ENCODE measurements at regions not wholly inside any gene's neighbourhood (a gene's known extent, or its start where the extent isn't known, plus 50 kb on each side); places are given as distances from the start of the nearest gene placed in this dataset.

- ATAC-seq, result no peak
- no peak for TF ChIP-seq ARNTL (CRISPR knock-in tag; IDR thresholded peaks at IDR 0.05; ENCODE audit: borderline replicate concordance, low read depth)
- no peak for TF ChIP-seq POU6F1 (CRISPR knock-in tag; IDR thresholded peaks at IDR 0.05; ENCODE audit: borderline replicate concordance, low read depth)
- TF ChIP-seq ZFP30 (CRISPR knock-in tag; IDR thresholded peaks at IDR 0.05), result no peak
- no peak for TF ChIP-seq ZNF565 (CRISPR knock-in tag; conservative IDR thresholded peaks at IDR 0.05; ENCODE audit: low read depth)
- no peak for TF ChIP-seq PPARA (CRISPR knock-in tag; IDR thresholded peaks at IDR 0.05; ENCODE audit: borderline replicate concordance)
- TF ChIP-seq ZFP3 (CRISPR knock-in tag; IDR thresholded peaks at IDR 0.05), result no peak
- no peak for TF ChIP-seq ZNF8 (CRISPR knock-in tag; IDR thresholded peaks at IDR 0.05)
Measured at GRCh38 chr1:213820362-213821149, 167.2 kb upstream of the PROX1 start.

GRCh38 chr1:213821175-213821942, 166.4 kb upstream of the PROX1 start:
- TF ChIP-seq OSR1 (CRISPR knock-in tag; IDR thresholded peaks at IDR 0.05) (no peak), ESRRG (CRISPR knock-in tag; IDR thresholded peaks at IDR 0.05) (no peak), PATZ1 (CRISPR knock-in tag; IDR thresholded peaks at IDR 0.05; ENCODE audit: borderline replicate concordance) (no peak), CSDC2 (CRISPR knock-in tag; IDR thresholded peaks at IDR 0.05) (no peak), ARNTL (CRISPR knock-in tag; IDR thresholded peaks at IDR 0.05; ENCODE audit: borderline replicate concordance, low read depth) (no peak), ZNF70 (CRISPR knock-in tag; IDR thresholded peaks at IDR 0.05) (no peak)

GRCh38 chr1:213821943-213822334, 165.8 kb upstream of the PROX1 start:
- TF ChIP-seq ZNF8 (CRISPR knock-in tag; IDR thresholded peaks at IDR 0.05) (no peak), ISL1 (CRISPR knock-in tag; IDR thresholded peaks at IDR 0.05) (no peak), POU6F1 (CRISPR knock-in tag; IDR thresholded peaks at IDR 0.05; ENCODE audit: borderline replicate concordance, low read depth) (no peak), ESRRG (CRISPR knock-in tag; IDR thresholded peaks at IDR 0.05) (no peak), GLIS3 (CRISPR knock-in tag; IDR thresholded peaks at IDR 0.05) (no peak)
- ATAC-seq, result no peak

More at GRCh38 chr1:213821175-213821942, 166.4 kb upstream of the PROX1 start:
- no peak for ATAC-seq

- no peak for ATAC-seq
- TF ChIP-seq CSDC2 (CRISPR knock-in tag; IDR thresholded peaks at IDR 0.05) (no peak), GLIS3 (CRISPR knock-in tag; IDR thresholded peaks at IDR 0.05) (no peak), ZC3H10 (CRISPR knock-in tag; IDR thresholded peaks at IDR 0.05) (no peak), ZFP3 (CRISPR knock-in tag; IDR thresholded peaks at IDR 0.05) (no peak), OSR1 (CRISPR knock-in tag; IDR thresholded peaks at IDR 0.05) (no peak), BACH2 (CRISPR knock-in tag; IDR thresholded peaks at IDR 0.05; ENCODE audit: borderline replicate concordance) (no peak), TCF4 (CRISPR knock-in tag; IDR thresholded peaks at IDR 0.05; ENCODE audit: borderline replicate concordance) (no peak), ZNF565 (CRISPR knock-in tag; conservative IDR thresholded peaks at IDR 0.05; ENCODE audit: low read depth) (no peak), ZNF8 (CRISPR knock-in tag; IDR thresholded peaks at IDR 0.05) (no peak), ISL1 (CRISPR knock-in tag; IDR thresholded peaks at IDR 0.05) (no peak), CREB5 (CRISPR knock-in tag; IDR thresholded peaks at IDR 0.05; ENCODE audit: low read depth) (no peak), CSRNP3 (CRISPR knock-in tag; IDR thresholded peaks at IDR 0.05) (no peak), ZFP30 (CRISPR knock-in tag; IDR thresholded peaks at IDR 0.05) (no peak), ESRRG (CRISPR knock-in tag; IDR thresholded peaks at IDR 0.05) (no peak), PATZ1 (CRISPR knock-in tag; IDR thresholded peaks at IDR 0.05; ENCODE audit: borderline replicate concordance) (no peak), TSHZ2 (CRISPR knock-in tag; IDR thresholded peaks at IDR 0.05) (no peak), ZNF70 (CRISPR knock-in tag; IDR thresholded peaks at IDR 0.05) (no peak)
Measured at GRCh38 chr1:213826891-213827290, 160.9 kb upstream of the PROX1 start.

Data from SK-N-SH treated with all-trans-retinoic acid at 6 μM for 48 hours (cell line).